HL-60 (cell line): ENCODE measurements at regions not wholly inside any gene's neighbourhood (a gene's known extent, or its start where the extent isn't known, plus 50 kb on each side); places are given as distances from the start of the nearest gene placed in this dataset.
"Not testable (repeated sequence)": the region's sequence is repeated elsewhere in the genome, so short reads cannot be mapped to it uniquely, and the experiment has no call there.

Experiments used
- DNase-seq, 2 experiments: peaks; one replicate each; pipeline ENCODE4 v3.0.0-alpha.2; 2010 to 2020; ENCODE audit warnings: low read depth in 1 of 2, low spot score in 1 of 2
- H3K27ac ChIP-seq: fragments of 250-450 bp; sonication (Bioruptor Pico); replicated peaks from 2 replicates; pipeline ENCODE4 v1.5.1; 2020; ENCODE audit warnings: mild to moderate bottlenecking, moderate library complexity
- H3K27me3 ChIP-seq: fragments of 250-450 bp; sonication (Bioruptor Pico); 2 replicates; pipeline ENCODE4 v1.5.1; 2021; ENCODE audit warnings: mild to moderate bottlenecking, moderate library complexity; ENCODE audit not compliant: insufficient read depth, poor library complexity, severe bottlenecking
- H3K4me3 ChIP-seq: replicated peaks from 2 replicates; pipeline ENCODE4 v1.5.1; 2011; ENCODE audit warnings: mild to moderate bottlenecking, control low read depth, low read length; ENCODE audit not compliant: insufficient read depth
- CTCF ChIP-seq: IDR thresholded peaks from one replicate; pipeline ENCODE4 v1.5.1; 2011; ENCODE audit warnings: low read length, control low read depth, inconsistent platforms; ENCODE audit not compliant: insufficient read depth
- GABPA ChIP-seq: IDR thresholded peaks from 2 replicates; pipeline ENCODE4 v1.6.1; 2012; ENCODE audit warnings: low read depth
- POLR2AphosphoS5 ChIP-seq: IDR thresholded peaks from 2 replicates; pipeline ENCODE4 v1.6.1; 2012; ENCODE audit warnings: low read depth
- REST ChIP-seq: IDR thresholded peaks from 2 replicates; pipeline ENCODE4 v1.6.1; 2012; ENCODE audit warnings: low read depth; ENCODE audit not compliant: insufficient replicate concordance
- SPI1 ChIP-seq: IDR thresholded peaks from 2 replicates; pipeline ENCODE4 v1.6.1; 2012; ENCODE audit warnings: low read depth, mild to moderate bottlenecking, borderline replicate concordance

- TF ChIP-seq POLR2AphosphoS5: no peak
- no peak for TF ChIP-seq GABPA
- no peak for TF ChIP-seq REST
- TF ChIP-seq SPI1: no peak
- no peak for TF ChIP-seq CTCF
- Histone ChIP-seq H3K27ac (no peak overlapping the region), H3K4me3 (no peak overlapping the region), H3K27me3 (no peaks in the 10 kb centered on the region)
- no peak for DNase-seq
These were observed 61.9 kb upstream of the ENPP6 start for GRCh38 chr4:184279496-184280061.

GRCh38 chr4:184277769-184278168 lies 60.1 kb upstream of the ENPP6 start:
- not testable (repeated sequence) for H3K4me3 ChIP-seq, DNase-seq, H3K27ac ChIP-seq, H3K27me3 ChIP-seq

GRCh38 chr4:184277010-184277409 lies 59.3 kb upstream of the ENPP6 start:
- DNase-seq, H3K27ac ChIP-seq, H3K27me3 ChIP-seq, H3K4me3 ChIP-seq: not testable (repeated sequence)

- not testable (repeated sequence) for H3K27ac ChIP-seq, H3K4me3 ChIP-seq, DNase-seq, H3K27me3 ChIP-seq
These were observed 58.7 kb upstream of the ENPP6 start for GRCh38 chr4:184276346-184276745.

GRCh38 chr4:184275766-184276165 lies 58.1 kb upstream of the ENPP6 start:
- TF ChIP-seq GABPA (no peak), REST (no peak), SPI1 (no peak), CTCF (no peak), POLR2AphosphoS5 (no peak)
- Histone ChIP-seq H3K4me3 (no peak overlapping the region), H3K27me3 (no peaks in the 10 kb centered on the region), H3K27ac (no peak overlapping the region)
- DNase-seq: no peak
